Adrenal gland (tissue), 9 donors: ENCODE measurements at regions not wholly inside any gene's neighbourhood (a gene's known extent, or its start where the extent isn't known, plus 50 kb on each side); places are given as distances from the start of the nearest gene placed in this dataset.
A peak's percentile ranks its signal among the peaks of the same experiment; 100 is the strongest.
"Not testable (repeated sequence)": the region's sequence is repeated elsewhere in the genome, so short reads cannot be mapped to it uniquely, and the experiment has no call there.

ENCODE experiments used
- DNase-seq, 7 donors: peaks; one replicate each; pipeline ENCODE4 v3.0.0-alpha.2; 2019 to 2020
- H3K27ac ChIP-seq, 5 donors: fragments of 200-600 bp; sonication (generic) in 4 of 5; 1 replicate in 3 of 5; 2 replicates in 2 of 5; pipeline versions ENCODE4 v1.5.1 to v1.8.0; 2016 to 2020; ENCODE audit warnings: mild to moderate bottlenecking in 1 of 5
- H3K27me3 ChIP-seq: fragments of 200-600 bp; 2 replicates; pipeline ENCODE4 v1.8.0; 2021
- H3K36me3 ChIP-seq, 2 donors: fragments of 200-600 bp; replicated peaks in 1 of 2; 1 replicate in 1 of 2; 2 replicates in 1 of 2; pipeline versions ENCODE4 v1.5.1 to v1.8.0; 2018 to 2022
- H3K4me1 ChIP-seq, 2 donors: fragments of 200-600 bp; replicated peaks in 1 of 2; 1 replicate in 1 of 2; 2 replicates in 1 of 2; pipeline versions ENCODE4 v1.5.1 to v1.8.0; 2018 to 2021
- H3K4me3 ChIP-seq, 4 donors: fragments of 200-600 bp; sonication (generic) in 3 of 4; one replicate each; pipeline ENCODE4 v1.5.1; 2016 to 2018
- H3K9me3 ChIP-seq, 3 donors: fragments of 200-600 bp; sonication (generic) in 1 of 3; replicated peaks in 1 of 3; 1 replicate in 2 of 3; 2 replicates in 1 of 3; pipeline versions ENCODE4 v1.5.1 to v1.8.0; 2016 to 2021
- POLR2A ChIP-seq, 2 donors: fragments of 450-650 bp; IDR thresholded peaks; one replicate each; pipeline ENCODE4 v1.6.1; 2017; ENCODE audit warnings: antibody characterized with exemption in 2 of 2, mild to moderate bottlenecking in 2 of 2, moderate library complexity in 1 of 2
- WGBS, 4 donors: extraction: QIAGEN DNeasy Blood & Tissue Kit in 2 of 4; methylation state at CpG; one replicate each; pipeline versions ENCODE4 v1.1.5 to v1.1.7; 2013 to 2017; 5-methylcytosine and 5-hydroxymethylcytosine counted together
- intact Hi-C, 2 donors: fragments of 100-400 bp; cut with DNase I; formaldehyde crosslinking; loops; one replicate each; pipeline versions ENCODE4 v1.14.1 to v1.15.0; 2022 to 2023
- donor health status: healthy with polysubstance abuse.
- donor health status: Bipolar disorder and iron deficiency.
- donor health status: DM: yes; HTN: yes; CAD: no.
- donor health status: DM: no; HTN: no; CAD: no.
- donor health status: DM: no; HTN: no; CAD: no.

GRCh38 chr16:29578898-29579297 lies 72.7 kb upstream of the NPIPB12 start:
- H3K4me1 ChIP-seq, H3K27me3 ChIP-seq, H3K4me3 ChIP-seq, H3K36me3 ChIP-seq, H3K27ac ChIP-seq, DNase-seq, intact Hi-C loops, H3K9me3 ChIP-seq: not testable (repeated sequence)
- WGBS, 4 donors, result 58 to 69% (median 63%) methylated on average over 1 of the region's 1 CpG; no CpG with 5 or more reads in 1 of the 4 donors

- H3K27ac ChIP-seq, H3K27me3 ChIP-seq, H3K4me3 ChIP-seq, DNase-seq, H3K36me3 ChIP-seq, H3K9me3 ChIP-seq, intact Hi-C loops, H3K4me1 ChIP-seq: not testable (repeated sequence)
- WGBS, 4 donors, result 89 to 93% (median 91%) methylated on average over 4 of the region's 4 CpGs
Measured at GRCh38 chr16:29581764-29582163, 75.6 kb upstream of the NPIPB12 start.

GRCh38 chr16:29591919-29592318 lies 71.1 kb upstream of the SPN start:
- H3K36me3 ChIP-seq, H3K4me3 ChIP-seq, H3K4me1 ChIP-seq, DNase-seq, H3K27me3 ChIP-seq, H3K27ac ChIP-seq, intact Hi-C loops, H3K9me3 ChIP-seq: not testable (repeated sequence)
- 85 to 98% (median 88%) methylated on average over 3 to 4 of the region's 6 CpGs for WGBS, 4 donors

GRCh38 chr16:29594269-29594925 lies 68.7 kb upstream of the SPN start:
- H3K4me1 ChIP-seq, H3K36me3 ChIP-seq, H3K27me3 ChIP-seq, H3K9me3 ChIP-seq, intact Hi-C loops: not testable (repeated sequence)
- peak overlapping the region in 1 of 4 donors; percentile 80 for H3K4me3 ChIP-seq
- WGBS, 4 donors, result 0 to 1% (median 0%) methylated on average over 4 to 23 of the region's 38 CpGs
- H3K27ac ChIP-seq, result peak overlapping the region; percentile 7 to 99 (median 89)
- peak; percentile 41 to 75 (median 52) for DNase-seq

- 0 to 2% (median 1%) methylated on average over 15 to 69 of the region's 91 CpGs for WGBS, 4 donors
Measured at GRCh38 chr16:29594926-29595838, 67.9 kb upstream of the SPN start.

GRCh38 chr16:29597030-29597429 lies 66.0 kb upstream of the SPN start:
- H3K27me3 ChIP-seq, H3K27ac ChIP-seq, DNase-seq, H3K4me1 ChIP-seq, intact Hi-C loops, H3K4me3 ChIP-seq, H3K9me3 ChIP-seq, H3K36me3 ChIP-seq: not testable (repeated sequence)
- 92 to 95% (median 93%) methylated on average over 7 of the region's 7 CpGs for WGBS, 4 donors

More at GRCh38 chr16:29594926-29595838, 67.9 kb upstream of the SPN start:
- H3K4me1 ChIP-seq, H3K9me3 ChIP-seq, intact Hi-C loops, H3K36me3 ChIP-seq, H3K27me3 ChIP-seq: not testable (repeated sequence)
- TF ChIP-seq POLR2A (IDR thresholded peaks at IDR 0.05), result peak in 1 of 2 donors; percentile 90
- H3K4me3 ChIP-seq, result peak overlapping the region in 3 of 4 donors; percentile 22 to 80 (median 34)
- H3K27ac ChIP-seq, result peak overlapping the region; percentile 7 to 99 (median 89)
- DNase-seq, result peak; percentile 92 to 95 (median 94)

GRCh38 chr16:29600111-29601000 lies 62.7 kb upstream of the SPN start:
- H3K4me3 ChIP-seq, H3K27me3 ChIP-seq, DNase-seq, intact Hi-C loops, H3K36me3 ChIP-seq, H3K9me3 ChIP-seq: not testable (repeated sequence)
- WGBS, 4 donors, result 60 to 79% (median 75%) methylated on average over 15 to 26 of the region's 26 CpGs
- peak overlapping the region in 2 of 5 donors; percentile 6 to 7 for H3K27ac ChIP-seq
- H3K4me1 ChIP-seq, result peaks cover 21 to 29% of the 10 kb centered on the region in 2 donors

GRCh38 chr16:29602247-29602625 lies 60.8 kb upstream of the SPN start:
- peak in 5 of 7 donors; percentile 27 to 61 (median 48) for DNase-seq
- H3K9me3 ChIP-seq, intact Hi-C loops, H3K4me3 ChIP-seq, H3K36me3 ChIP-seq, H3K27me3 ChIP-seq: not testable (repeated sequence)
- Histone ChIP-seq H3K27ac (peak overlapping the region in 4 of 5 donors; percentile 16 to 77 (median 68)), H3K4me1 (peaks cover 28 to 33% of the 10 kb centered on the region in 2 donors)
- WGBS, 4 donors, result 71 to 80% (median 72%) methylated on average over 2 to 9 of the region's 9 CpGs

- H3K27me3 ChIP-seq, H3K9me3 ChIP-seq, H3K36me3 ChIP-seq, intact Hi-C loops, DNase-seq, H3K4me3 ChIP-seq: not testable (repeated sequence)
- WGBS, 4 donors, result 79 to 90% (median 83%) methylated on average over 1 to 6 of the region's 6 CpGs
- peaks cover 28 to 33% of the 10 kb centered on the region in 2 donors for H3K4me1 ChIP-seq
- peak overlapping the region in 3 of 5 donors; percentile 73 to 78 (median 77) for H3K27ac ChIP-seq
Measured at GRCh38 chr16:29602683-29603088, 60.4 kb upstream of the SPN start.
